ENCODE measurements at regions not wholly inside any gene's neighbourhood (a gene's known extent, or its start where the extent isn't known, plus 50 kb on each side); places are given as distances from the start of the nearest gene placed in this dataset.
"Not testable (repeated sequence)": the region's sequence is repeated elsewhere in the genome, so short reads cannot be mapped to it uniquely, and the experiment has no call there.

DNA sequence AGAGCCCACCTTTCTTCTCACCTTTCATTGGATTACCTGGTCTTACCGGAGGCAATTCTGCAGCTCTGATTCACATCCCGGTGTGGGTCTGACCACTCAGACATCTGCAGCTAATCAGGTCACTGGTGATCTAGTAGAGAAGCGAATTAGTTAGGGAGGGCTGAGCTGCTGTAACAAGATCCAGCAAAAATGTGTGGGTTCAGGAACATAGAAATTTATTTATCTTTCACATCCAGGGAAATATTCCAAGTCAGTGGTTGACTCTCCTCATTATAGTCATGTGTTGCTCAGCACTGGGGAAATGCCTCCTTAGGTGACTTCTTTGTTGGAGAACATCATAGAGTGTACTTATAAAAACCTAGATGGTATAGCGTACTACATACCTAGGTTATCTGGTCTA lies 218.7 kb upstream of the PELI2 start:
- DNase-seq: no peak

GRCh38 chr14:55900749-55901148 lies 217.5 kb upstream of the PELI2 start:
- DNase-seq: no peak

DNA sequence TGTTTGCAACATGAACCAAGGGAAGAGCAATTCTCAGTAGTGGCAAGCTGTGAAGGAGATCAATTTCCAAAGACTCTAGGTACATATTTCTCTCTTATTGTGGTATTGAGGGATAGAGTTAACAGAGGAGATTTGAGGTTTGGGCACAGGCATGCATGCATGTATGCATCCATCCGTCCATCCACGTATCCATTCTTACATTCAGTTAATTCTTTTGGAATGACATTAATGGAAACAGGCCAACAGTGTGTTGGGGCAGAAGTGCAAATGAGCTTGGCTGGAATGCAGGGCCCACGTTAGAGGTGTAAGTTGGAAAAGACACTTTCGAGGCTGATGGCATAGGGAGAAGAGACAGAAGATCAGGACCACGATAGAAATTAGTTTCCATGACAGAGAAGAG lies 216.9 kb upstream of the PELI2 start:
- no peak for DNase-seq

GRCh38 chr14:55902241-55902640 lies 216.0 kb upstream of the PELI2 start:
- DNase-seq: no peak

DNA sequence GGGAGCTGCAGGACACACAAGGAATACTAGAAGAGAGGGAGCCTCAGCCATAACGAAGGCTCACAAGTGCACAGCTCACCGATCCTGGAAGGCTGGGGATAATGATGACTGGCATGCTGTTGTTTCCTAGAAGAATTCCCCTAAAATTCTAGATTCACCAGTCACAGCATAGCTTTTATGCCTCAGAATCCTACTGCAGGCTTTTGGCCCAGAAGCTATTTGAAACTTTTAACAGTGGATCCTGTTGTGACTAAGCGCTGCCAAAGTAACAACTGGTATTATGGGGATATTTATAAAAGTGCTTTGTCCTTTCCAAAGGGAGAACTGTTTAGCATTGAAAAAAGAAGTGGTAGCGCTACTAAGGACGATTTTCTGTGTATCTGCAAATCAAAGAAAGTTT lies 214.1 kb upstream of the PELI2 start:
- DNase-seq: peak in 2 of 14 donors; percentile 3 to 9

DNA sequence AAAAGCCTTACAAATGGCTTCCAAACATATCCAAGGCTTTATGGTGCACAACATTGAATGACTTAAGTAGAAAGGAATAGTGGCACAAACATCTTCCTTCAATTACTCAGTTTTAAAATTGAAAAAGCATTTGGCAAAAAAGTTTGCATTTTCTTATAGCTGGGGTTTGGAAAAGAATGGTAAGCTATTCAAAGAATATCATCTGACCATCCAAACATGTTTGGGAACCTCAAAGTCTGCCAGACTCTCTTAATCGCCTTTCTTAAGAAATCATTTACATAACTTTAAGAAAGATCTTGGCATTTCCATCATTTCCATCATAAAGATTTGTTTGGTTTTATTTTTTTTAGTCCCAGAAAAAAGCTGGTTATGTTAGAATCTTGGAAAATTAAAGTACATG lies 210.1 kb upstream of the PELI2 start:
- no peak for DNase-seq

DNA sequence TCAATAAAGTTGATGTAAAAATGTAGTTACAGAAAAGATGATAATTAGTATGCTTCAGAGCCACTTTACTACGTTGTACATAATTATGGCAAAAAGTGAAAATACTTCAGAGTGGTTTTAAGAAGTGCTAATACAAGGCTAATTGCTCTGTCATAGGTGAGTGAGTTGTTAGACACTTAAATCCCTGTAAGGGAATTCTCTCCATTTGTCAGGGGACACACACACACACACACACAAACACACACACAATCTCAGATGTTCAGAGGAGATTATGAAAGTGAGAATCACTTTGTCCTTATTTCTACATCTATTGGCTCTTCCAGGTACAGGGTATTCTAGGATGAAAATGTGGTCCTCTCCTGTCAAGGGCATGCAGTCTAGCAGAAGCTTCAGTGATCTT lies 208.3 kb upstream of the PELI2 start:
- no peak for DNase-seq

DNA sequence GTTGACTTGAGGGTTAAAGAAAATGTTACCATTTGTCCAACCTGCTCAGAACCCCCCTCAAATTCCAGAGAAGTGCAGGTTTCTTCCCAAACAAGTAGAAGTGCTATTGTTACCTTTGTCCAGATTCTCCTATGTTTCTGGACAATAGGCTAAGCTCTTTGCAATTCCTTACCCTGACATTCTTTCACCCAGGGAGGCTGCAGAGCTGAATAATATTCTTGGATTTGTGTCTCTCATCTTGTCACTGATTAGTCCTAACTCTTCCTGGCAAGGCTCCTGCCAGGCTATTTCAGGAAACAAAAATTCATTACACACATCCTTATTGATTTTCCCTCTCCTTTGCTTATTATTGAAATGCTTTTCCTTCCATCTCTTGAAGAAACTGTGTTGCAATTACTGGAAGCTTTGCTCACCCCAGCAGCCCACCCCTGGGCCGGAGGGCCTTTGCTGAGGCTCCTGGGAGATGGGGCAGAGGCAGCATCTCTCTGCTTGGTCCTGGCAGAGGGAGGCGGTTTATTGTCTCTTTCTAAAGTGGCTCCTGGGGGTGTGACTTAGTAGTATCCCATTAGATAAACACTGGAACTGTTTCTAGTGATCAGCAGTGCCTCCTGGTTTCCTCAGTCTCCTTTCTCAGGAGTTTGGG lies 207.5 kb upstream of the PELI2 start:
- no peak for DNase-seq

DNA sequence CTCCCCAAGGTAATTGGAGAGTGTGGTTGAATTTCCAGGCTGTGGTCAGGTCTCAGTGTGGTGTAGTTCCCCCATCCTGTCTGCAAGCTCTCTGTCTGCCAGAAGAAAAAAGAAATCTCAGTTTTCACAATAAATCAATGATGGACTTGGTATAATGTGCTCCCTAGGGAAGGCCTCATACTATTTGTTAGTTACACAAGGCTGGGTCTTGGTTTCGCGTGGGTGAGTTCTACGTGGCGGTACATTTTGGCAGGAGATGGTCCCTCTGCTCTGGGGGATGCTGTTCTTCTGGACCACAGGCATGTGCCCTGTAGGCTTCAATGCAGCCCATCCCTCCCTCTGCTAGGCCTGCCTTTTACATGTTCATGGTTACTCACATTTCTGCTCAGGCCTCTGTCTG lies 206.4 kb upstream of the PELI2 start:
- DNase-seq: no peak

GRCh38 chr14:55912344-55912743 lies 205.9 kb upstream of the PELI2 start:
- no peak for DNase-seq

DNA sequence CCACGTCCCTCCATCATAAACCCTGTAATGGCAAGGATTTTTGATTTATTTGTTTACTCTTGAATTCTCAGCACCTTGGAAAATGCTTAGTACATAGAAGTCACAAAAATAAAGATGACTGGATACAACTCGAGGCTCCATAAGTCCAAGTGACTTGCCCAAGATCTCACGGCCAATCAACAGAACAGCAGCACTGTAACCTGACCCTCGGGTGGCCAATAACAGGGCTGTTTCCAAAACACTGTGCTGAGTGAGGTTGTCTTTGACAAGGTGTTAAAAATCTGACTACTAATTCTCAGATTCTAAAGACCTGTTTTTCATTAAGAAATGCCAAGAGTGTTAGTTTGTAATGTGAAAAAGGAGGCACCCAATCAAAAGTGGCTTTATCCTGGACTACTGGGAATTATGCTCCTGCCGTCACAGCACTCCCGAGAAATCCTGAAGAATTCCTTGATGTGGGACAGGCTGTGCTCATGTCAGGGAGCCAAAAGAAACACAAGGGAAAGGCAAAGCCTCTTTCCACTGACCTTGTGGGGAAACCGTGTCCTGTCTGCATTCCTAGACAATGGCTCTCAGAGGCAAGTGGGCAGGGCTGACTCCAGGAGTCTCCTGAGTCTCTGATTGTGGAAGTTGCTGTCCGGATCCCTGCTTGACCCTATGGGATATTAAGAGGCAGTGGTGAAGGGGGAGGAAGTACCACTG lies 204.7 kb upstream of the PELI2 start:
- DNase-seq: no peak

DNA sequence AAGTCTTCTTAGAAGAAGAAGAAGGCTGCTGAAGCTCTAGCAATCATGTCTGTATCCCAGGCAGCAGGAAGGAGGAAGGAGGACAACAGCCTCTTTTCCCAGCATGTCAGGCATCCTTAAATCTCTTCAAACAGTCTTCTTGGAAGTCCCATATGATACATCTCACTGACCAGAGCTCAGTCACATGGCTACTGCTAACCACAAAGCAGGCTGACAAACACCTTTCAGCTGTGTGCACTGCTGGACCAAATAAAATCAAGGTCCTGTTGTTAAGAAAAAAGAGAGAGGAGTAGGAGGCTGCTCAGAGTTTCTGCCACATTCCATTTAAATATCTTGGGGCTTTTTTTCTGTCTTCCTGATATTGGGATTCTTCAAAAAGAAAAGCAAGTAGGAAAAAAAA lies 203.4 kb upstream of the PELI2 start:
- no peak for DNase-seq

DNA sequence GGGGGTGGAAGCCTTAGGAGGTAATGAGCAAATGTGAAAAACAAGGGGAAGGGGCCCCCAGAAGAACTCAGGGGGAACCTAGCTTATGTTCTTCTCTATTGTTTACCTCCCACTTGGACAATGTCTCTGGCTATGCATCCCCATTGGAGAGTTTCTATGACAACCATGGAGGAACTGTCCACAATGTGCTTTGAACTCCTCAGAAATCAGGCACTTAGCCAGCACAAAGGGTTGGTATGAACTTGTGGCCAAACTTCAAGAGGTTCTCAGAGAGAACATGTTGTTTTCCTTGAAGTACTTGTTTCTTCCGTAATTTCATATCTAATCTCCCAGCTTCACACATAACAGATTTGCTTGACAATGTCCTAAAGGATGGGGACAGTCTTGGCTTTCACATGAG lies 202.8 kb upstream of the PELI2 start:
- no peak for DNase-seq

DNA sequence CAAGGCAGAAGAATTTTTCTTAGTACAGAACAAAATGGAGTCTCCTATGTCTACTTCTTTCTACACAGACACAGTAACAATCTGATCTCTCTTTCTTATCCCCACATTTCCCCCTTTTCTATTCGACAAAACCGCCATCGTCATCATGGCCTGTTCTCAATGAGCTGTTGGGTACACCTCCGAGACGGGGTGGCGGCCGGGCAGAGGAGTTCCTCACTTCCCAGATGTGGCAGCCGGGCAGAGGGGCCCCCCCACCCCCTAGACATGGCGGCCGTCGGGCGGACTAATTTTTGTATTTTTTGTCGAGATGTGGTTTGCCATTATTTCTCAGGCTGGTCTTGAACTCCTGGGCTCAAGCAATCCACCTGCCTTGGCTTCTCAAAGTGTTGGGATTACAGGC lies 198.4 kb upstream of the PELI2 start:
- DNase-seq: not testable (repeated sequence)

DNA sequence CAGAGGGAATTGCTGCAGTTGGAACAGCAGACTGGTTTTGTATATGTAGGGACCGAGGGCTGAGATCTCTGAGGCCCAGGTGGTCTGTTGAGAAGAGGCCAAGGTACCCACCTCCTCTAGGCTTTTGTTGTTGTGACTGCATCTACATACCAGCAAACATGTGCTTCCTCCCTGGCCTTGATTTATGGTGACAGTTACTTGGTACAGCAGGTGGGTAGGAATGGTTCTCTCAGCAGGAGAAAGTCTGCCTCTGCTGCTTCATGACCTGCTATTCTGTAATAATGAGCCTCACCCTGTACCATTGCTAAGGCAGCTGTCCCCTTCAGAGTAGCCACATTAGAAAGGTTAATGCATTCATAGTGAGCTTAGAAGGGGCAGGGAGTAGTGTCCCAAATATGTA lies 196.7 kb upstream of the PELI2 start:
- DNase-seq: peak in 1 of 14 donors; percentile 58

GRCh38 chr14:55926007-55926406 lies 192.2 kb upstream of the PELI2 start:
- DNase-seq: no peak

GRCh38 chr14:55927028-55927427 lies 191.2 kb upstream of the PELI2 start:
- DNase-seq: no peak

DNA sequence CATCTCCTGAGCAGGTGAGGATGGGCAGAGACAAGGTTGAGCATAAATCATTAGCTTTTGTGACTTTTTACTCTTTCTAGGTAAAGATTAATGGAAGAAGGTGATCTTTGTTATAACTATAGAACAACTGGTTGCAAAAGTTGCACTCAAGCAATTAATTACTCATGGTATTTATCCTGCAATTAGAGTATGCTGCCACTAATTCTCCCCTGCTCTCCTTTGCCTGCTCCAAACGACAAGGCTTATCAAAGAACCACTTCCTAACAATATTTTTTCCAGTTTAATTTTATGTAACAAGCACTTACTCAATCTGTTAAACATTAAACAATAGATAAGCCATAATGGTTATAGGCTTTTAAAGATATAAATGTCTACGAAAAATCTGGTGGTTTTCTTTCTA lies 189.9 kb upstream of the PELI2 start:
- DNase-seq: no peak

GRCh38 chr14:55929136-55929535 lies 189.1 kb upstream of the PELI2 start:
- DNase-seq: no peak

GRCh38 chr14:55930016-55930784 lies 188.0 kb upstream of the PELI2 start:
- no peak for DNase-seq

DNA sequence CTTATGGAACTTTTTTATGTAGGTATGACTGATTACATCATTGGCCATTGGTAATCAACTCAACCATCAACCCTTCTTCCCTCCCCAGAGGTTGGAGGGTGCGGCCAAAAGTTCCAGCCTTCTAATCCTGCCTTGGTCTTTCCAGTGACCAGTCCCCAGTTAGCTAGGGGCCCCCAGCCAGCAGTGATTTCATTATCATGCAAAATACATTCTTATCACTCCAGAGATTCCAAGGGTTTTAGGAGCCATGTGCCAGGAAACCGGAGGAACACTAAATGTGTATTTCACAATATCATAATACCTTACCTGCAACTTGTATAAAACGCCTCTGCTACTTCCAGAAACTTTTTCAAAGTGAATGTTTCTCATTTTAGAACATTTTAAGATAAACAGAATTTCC lies 181.5 kb upstream of the PELI2 start:
- DNase-seq: no peak

DNA sequence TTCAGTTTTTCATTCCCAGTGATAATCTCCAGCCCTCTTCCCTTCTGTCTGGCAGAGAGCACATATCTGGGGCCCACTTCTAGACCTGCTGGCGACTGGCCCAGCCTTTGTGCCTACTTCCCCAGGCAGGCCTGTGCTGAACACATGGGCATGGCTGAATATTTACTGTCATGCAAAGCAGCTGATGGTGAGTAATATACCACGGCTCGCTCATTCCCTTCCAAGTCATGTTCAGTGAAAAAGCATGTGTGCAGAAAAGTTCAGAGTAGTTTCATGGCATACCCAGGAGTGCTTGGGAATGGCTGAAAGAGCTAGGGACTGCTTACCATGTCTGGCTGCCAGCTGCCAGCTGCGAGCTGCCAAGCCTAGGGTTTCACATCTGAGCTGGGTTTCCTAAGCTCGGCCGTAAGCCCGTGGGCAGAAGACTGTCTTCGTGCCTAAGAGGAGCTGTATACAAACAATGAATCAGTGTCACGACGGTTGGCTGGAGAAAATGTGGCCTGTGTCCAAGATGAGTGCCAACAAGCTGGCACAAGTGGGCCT lies 179.9 kb upstream of the PELI2 start:
- peak in 12 of 14 donors; percentile 7 to 57 (median 36) for DNase-seq

DNA sequence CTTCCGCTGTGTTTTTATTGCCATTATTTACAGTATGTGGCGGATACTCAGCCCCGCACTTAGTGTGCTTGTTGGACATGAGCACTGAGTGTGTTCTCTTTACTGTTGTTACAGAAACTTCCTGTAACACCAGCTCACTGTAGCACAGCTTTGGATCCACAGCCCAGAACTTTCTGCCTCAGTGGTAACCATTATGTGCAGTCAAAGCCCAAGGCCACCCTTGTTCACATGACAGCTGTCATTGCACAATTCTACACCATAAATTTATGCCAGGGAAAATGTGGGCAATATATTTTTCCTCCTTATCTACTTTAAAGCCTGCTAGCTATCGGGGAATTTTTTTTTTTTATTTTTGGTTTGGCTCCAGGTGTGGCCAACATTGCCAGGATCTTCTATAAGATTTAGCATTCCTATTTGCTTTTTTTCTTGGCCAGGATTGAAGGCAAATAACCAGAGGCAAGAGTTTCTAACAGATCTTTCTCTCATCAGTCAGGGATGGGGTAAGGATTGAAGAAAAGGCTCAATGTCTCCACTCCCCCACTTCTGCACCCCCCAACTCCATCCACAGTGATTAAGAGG lies 176.0 kb upstream of the PELI2 start:
- DNase-seq: no peak
